HEK293 (cell line): ENCODE measurements at regions not wholly inside any gene's neighbourhood (a gene's known extent, or its start where the extent isn't known, plus 50 kb on each side); places are given as distances from the start of the nearest gene placed in this dataset.

ENCODE experiments used
- CTCF ChIP-seq: fragments of 450-650 bp; formaldehyde crosslinking; IDR thresholded peaks from 2 replicates; pipeline ENCODE4 v1.5.1; 2016; ENCODE audit warnings: missing biosample characterization, missing genetic modification characterization
- GLIS1 ChIP-seq: fragments of 450-650 bp; formaldehyde crosslinking; IDR thresholded peaks from 2 replicates; pipeline ENCODE4 v1.5.1; 2016; ENCODE audit warnings: missing biosample characterization, missing genetic modification characterization
- KLF16 ChIP-seq: fragments of 450-650 bp; formaldehyde crosslinking; IDR thresholded peaks from 2 replicates; pipeline ENCODE4 v1.5.1; 2017; ENCODE audit warnings: missing biosample characterization, missing genetic modification characterization
- PATZ1 ChIP-seq: fragments of 450-650 bp; formaldehyde crosslinking; IDR thresholded peaks from 2 replicates; pipeline ENCODE4 v1.5.1; 2016; ENCODE audit warnings: missing biosample characterization, missing genetic modification characterization
- SALL2 ChIP-seq: fragments of 450-650 bp; formaldehyde crosslinking; IDR thresholded peaks from 2 replicates; pipeline ENCODE4 v1.5.0; 2017; ENCODE audit warnings: missing biosample characterization, mild to moderate bottlenecking, missing genetic modification characterization, borderline replicate concordance
- ZNF121 ChIP-seq: fragments of 450-650 bp; formaldehyde crosslinking; IDR thresholded peaks from 2 replicates; pipeline ENCODE4 v1.5.1; 2016; ENCODE audit warnings: missing biosample characterization, missing genetic modification characterization
- ZNF223 ChIP-seq: fragments of 450-650 bp; formaldehyde crosslinking; IDR thresholded peaks from 2 replicates; pipeline ENCODE4 v1.5.1; 2016; ENCODE audit warnings: missing biosample characterization, missing genetic modification characterization
- ZNF26 ChIP-seq: fragments of 450-650 bp; formaldehyde crosslinking; IDR thresholded peaks from 2 replicates; pipeline ENCODE4 v1.5.1; 2016; ENCODE audit warnings: missing biosample characterization, missing genetic modification characterization
- ZNF274 ChIP-seq, 2 experiments: fragments of 200-500 bp in 1 of 2; fragments of 450-650 bp in 1 of 2; sonication (Bioruptor generic) in 1 of 2; formaldehyde crosslinking in 1 of 2; IDR thresholded peaks; 2 replicates each; pipeline versions ENCODE4 v1.5.1 to v1.6.1; 2014 to 2016; ENCODE audit warnings: borderline replicate concordance in 1 of 2, inconsistent platforms in 1 of 2, low read length in 1 of 2, missing biosample characterization in 1 of 2, missing genetic modification characterization in 1 of 2
- ZNF324 ChIP-seq: fragments of 450-650 bp; formaldehyde crosslinking; IDR thresholded peaks from 2 replicates; pipeline ENCODE4 v1.5.1; 2016; ENCODE audit warnings: missing biosample characterization, missing genetic modification characterization
- ZNF423 ChIP-seq: fragments of 450-650 bp; formaldehyde crosslinking; IDR thresholded peaks from 2 replicates; pipeline ENCODE4 v1.5.1; 2016; ENCODE audit warnings: missing biosample characterization, missing genetic modification characterization
- ZNF548 ChIP-seq: fragments of 450-650 bp; formaldehyde crosslinking; IDR thresholded peaks from 2 replicates; pipeline ENCODE4 v1.5.1; 2016; ENCODE audit warnings: missing biosample characterization, missing genetic modification characterization
- ZSCAN4 ChIP-seq: fragments of 450-650 bp; formaldehyde crosslinking; IDR thresholded peaks from 2 replicates; pipeline ENCODE4 v1.5.1; 2017; ENCODE audit warnings: missing biosample characterization, missing genetic modification characterization

- TF ChIP-seq CTCF (tag by site-specific recombination) (no peak), GLIS1 (tag by site-specific recombination) (no peak), KLF16 (tag by site-specific recombination) (no peak), ZSCAN4 (tag by site-specific recombination) (no peak), ZNF26 (tag by site-specific recombination) (no peak), ZNF423 (tag by site-specific recombination) (no peak), SALL2 (no peak), PATZ1 (tag by site-specific recombination) (no peak), ZNF274 (IDR thresholded peaks at IDR 0.05; ENCODE audit: low read length) (no peak), ZNF274 (tag by site-specific recombination; IDR thresholded peaks at IDR 0.05; ENCODE audit: borderline replicate concordance) (no peak), ZNF548 (tag by site-specific recombination) (no peak), ZNF121 (tag by site-specific recombination) (no peak), ZNF223 (no peak), ZNF324 (no peak)
Measured at GRCh38 chr3:35473956-35474355, 165.4 kb upstream of the ARPP21 start.
